ENCODE measurements at regions not wholly inside any gene's neighbourhood (a gene's known extent, or its start where the extent isn't known, plus 50 kb on each side); places are given as distances from the start of the nearest gene placed in this dataset.

DNA sequence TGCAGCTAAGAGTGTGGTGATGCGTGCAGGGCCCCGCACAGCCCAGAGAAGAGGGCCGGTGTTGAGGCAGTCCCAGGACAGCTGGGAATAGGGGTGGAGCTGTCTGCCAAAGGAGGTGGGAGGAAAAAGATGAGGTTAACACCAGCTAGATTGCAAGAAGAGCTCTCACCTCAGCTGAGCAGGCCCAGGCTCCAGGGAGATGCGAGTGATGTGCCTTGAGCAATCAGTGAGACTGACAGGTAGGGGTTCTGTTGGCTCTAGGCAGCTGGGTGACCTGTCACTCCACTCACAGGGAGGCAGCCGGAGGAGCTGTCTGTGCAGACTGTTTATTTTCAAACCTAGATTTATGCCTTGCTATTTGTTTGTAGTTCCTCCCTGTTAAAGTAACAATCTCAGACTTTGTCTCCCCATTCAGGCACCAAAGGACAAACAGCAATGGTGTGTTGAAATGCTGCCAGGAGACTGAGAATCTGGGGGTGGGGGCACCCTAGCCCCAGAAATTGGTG, 205.1 kb upstream of the CXCL12 start (continued):
- TF ChIP-seq, protein P1, sequence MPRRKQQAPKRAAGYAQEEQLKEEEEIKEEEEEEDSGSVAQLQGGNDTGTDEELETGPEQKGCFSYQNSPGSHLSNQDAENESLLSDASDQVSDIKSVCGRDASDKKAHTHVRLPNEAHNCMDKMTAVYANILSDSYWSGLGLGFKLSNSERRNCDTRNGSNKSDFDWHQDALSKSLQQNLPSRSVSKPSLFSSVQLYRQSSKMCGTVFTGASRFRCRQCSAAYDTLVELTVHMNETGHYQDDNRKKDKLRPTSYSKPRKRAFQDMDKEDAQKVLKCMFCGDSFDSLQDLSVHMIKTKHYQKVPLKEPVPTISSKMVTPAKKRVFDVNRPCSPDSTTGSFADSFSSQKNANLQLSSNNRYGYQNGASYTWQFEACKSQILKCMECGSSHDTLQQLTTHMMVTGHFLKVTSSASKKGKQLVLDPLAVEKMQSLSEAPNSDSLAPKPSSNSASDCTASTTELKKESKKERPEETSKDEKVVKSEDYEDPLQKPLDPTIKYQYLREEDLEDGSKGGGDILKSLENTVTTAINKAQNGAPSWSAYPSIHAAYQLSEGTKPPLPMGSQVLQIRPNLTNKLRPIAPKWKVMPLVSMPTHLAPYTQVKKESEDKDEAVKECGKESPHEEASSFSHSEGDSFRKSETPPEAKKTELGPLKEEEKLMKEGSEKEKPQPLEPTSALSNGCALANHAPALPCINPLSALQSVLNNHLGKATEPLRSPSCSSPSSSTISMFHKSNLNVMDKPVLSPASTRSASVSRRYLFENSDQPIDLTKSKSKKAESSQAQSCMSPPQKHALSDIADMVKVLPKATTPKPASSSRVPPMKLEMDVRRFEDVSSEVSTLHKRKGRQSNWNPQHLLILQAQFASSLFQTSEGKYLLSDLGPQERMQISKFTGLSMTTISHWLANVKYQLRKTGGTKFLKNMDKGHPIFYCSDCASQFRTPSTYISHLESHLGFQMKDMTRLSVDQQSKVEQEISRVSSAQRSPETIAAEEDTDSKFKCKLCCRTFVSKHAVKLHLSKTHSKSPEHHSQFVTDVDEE (CRISPR knock-in tag; IDR thresholded peaks at IDR 0.05): no peak
- TF ChIP-seq ARNTL (CRISPR knock-in tag; IDR thresholded peaks at IDR 0.05; ENCODE audit: borderline replicate concordance, low read depth): no peak
- TF ChIP-seq ISL1 (CRISPR knock-in tag; IDR thresholded peaks at IDR 0.05): no peak
- no peak for TF ChIP-seq ZNF8 (CRISPR knock-in tag; IDR thresholded peaks at IDR 0.05)
- TF ChIP-seq, protein P2, sequence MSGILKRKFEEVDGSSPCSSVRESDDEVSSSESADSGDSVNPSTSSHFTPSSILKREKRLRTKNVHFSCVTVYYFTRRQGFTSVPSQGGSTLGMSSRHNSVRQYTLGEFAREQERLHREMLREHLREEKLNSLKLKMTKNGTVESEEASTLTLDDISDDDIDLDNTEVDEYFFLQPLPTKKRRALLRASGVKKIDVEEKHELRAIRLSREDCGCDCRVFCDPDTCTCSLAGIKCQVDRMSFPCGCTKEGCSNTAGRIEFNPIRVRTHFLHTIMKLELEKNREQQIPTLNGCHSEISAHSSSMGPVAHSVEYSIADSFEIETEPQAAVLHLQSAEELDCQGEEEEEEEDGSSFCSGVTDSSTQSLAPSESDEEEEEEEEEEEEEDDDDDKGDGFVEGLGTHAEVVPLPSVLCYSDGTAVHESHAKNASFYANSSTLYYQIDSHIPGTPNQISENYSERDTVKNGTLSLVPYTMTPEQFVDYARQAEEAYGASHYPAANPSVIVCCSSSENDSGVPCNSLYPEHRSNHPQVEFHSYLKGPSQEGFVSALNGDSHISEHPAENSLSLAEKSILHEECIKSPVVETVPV (CRISPR knock-in tag; IDR thresholded peaks at IDR 0.05): no peak
- TF ChIP-seq GLIS3 (CRISPR knock-in tag; IDR thresholded peaks at IDR 0.05): no peak
- TF ChIP-seq BACH2 (CRISPR knock-in tag; IDR thresholded peaks at IDR 0.05; ENCODE audit: borderline replicate concordance): no peak
- TF ChIP-seq ZC3H10 (CRISPR knock-in tag; IDR thresholded peaks at IDR 0.05): no peak
- no peak for TF ChIP-seq CSDC2 (CRISPR knock-in tag; IDR thresholded peaks at IDR 0.05)

DNA sequence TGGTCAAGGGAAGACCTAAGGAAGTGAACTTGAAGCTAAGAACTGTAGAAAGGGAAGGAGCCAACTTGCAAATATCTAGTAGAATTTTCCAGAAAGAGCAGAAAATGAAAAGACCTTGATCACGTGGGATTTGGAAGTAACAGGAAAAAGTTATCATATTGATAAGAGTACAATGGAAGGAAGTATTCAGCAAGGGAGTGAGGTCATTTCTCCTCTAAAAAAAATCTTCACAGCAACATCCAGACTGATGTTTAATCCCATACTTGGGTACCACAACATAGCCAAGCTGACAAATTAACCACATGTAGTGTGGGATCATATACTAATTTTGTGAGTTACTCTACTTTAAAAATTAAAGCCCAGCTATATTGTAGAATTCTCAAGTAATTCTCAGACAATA, 207.0 kb upstream of the CXCL12 start:
- ATAC-seq: no peak
- no peak for TF ChIP-seq BACH2 (CRISPR knock-in tag; IDR thresholded peaks at IDR 0.05; ENCODE audit: borderline replicate concordance)
- no peak for TF ChIP-seq ZNF8 (CRISPR knock-in tag; IDR thresholded peaks at IDR 0.05)
- TF ChIP-seq CSDC2 (CRISPR knock-in tag; IDR thresholded peaks at IDR 0.05): no peak
- TF ChIP-seq, protein P3, sequence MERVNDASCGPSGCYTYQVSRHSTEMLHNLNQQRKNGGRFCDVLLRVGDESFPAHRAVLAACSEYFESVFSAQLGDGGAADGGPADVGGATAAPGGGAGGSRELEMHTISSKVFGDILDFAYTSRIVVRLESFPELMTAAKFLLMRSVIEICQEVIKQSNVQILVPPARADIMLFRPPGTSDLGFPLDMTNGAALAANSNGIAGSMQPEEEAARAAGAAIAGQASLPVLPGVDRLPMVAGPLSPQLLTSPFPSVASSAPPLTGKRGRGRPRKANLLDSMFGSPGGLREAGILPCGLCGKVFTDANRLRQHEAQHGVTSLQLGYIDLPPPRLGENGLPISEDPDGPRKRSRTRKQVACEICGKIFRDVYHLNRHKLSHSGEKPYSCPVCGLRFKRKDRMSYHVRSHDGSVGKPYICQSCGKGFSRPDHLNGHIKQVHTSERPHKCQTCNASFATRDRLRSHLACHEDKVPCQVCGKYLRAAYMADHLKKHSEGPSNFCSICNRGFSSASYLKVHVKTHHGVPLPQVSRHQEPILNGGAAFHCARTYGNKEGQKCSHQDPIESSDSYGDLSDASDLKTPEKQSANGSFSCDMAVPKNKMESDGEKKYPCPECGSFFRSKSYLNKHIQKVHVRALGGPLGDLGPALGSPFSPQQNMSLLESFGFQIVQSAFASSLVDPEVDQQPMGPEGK (CRISPR knock-in tag; IDR thresholded peaks at IDR 0.05; ENCODE audit: borderline replicate concordance): no peak
- TF ChIP-seq SNAI2 (CRISPR knock-in tag; IDR thresholded peaks at IDR 0.05): no peak

DNA sequence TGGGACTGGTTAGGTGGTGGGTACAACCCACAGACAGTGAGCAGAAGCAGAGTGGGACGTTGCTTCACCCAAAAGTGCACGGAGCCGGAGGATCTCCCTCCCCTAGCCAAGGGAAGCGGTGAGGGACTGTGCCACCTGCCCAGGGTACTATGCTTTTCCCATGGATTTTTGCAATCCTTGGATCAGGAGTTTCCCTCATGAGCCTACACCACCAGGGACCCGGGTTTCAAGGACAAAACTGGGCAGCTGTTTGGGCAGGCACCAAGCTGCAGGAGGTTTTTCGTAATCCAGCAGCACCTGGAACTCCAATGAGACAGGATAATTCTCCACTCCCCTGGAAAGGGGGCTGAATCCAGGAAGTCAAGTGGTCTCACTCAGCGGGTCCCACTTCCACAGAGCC, 209.1 kb upstream of the CXCL12 start:
- ATAC-seq: no peak
- TF ChIP-seq ZFP3 (CRISPR knock-in tag; IDR thresholded peaks at IDR 0.05): no peak
- TF ChIP-seq ZNF8 (CRISPR knock-in tag; IDR thresholded peaks at IDR 0.05): no peak
- TF ChIP-seq ESRRG (CRISPR knock-in tag; IDR thresholded peaks at IDR 0.05): no peak
- TF ChIP-seq ARNTL (CRISPR knock-in tag; IDR thresholded peaks at IDR 0.05; ENCODE audit: borderline replicate concordance, low read depth): no peak
- TF ChIP-seq PPARA (CRISPR knock-in tag; IDR thresholded peaks at IDR 0.05; ENCODE audit: borderline replicate concordance): no peak
- TF ChIP-seq TCF4 (CRISPR knock-in tag; IDR thresholded peaks at IDR 0.05; ENCODE audit: borderline replicate concordance): no peak

DNA sequence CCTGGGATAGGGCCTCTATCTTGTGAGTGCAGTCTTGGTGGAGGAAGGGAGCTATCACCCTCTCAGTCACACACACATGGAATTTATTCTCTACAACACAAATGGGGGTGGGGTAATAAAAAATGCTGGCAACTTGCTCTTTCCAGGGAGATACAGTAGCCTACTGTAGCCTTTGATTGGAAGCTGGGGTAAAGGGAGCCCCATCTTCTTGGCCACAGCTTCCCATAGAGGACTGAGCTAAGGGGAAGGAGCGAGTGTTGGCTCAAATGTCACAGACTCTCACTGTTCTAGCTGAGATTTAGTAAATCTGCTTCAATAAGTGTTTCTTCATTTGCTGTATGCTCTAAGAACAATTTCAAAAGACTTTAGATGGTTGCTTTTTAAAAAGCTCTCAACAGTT, 222.2 kb upstream of the CXCL12 start:
- ATAC-seq: no peak
- TF ChIP-seq, protein P4, sequence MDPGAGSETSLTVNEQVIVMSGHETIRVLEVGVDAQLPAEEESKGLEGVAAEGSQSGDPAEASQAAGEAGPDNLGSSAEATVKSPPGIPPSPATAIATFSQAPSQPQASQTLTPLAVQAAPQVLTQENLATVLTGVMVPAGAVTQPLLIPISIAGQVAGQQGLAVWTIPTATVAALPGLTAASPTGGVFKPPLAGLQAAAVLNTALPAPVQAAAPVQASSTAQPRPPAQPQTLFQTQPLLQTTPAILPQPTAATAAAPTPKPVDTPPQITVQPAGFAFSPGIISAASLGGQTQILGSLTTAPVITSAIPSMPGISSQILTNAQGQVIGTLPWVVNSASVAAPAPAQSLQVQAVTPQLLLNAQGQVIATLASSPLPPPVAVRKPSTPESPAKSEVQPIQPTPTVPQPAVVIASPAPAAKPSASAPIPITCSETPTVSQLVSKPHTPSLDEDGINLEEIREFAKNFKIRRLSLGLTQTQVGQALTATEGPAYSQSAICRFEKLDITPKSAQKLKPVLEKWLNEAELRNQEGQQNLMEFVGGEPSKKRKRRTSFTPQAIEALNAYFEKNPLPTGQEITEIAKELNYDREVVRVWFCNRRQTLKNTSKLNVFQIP (CRISPR knock-in tag; IDR thresholded peaks at IDR 0.05; ENCODE audit: borderline replicate concordance, low read depth): no peak
- TF ChIP-seq, protein P5, sequence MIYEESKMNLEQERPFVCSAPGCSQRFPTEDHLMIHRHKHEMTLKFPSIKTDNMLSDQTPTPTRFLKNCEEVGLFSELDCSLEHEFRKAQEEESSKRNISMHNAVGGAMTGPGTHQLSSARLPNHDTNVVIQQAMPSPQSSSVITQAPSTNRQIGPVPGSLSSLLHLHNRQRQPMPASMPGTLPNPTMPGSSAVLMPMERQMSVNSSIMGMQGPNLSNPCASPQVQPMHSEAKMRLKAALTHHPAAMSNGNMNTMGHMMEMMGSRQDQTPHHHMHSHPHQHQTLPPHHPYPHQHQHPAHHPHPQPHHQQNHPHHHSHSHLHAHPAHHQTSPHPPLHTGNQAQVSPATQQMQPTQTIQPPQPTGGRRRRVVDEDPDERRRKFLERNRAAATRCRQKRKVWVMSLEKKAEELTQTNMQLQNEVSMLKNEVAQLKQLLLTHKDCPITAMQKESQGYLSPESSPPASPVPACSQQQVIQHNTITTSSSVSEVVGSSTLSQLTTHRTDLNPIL (CRISPR knock-in tag; IDR thresholded peaks at IDR 0.05; ENCODE audit: low read depth): no peak
- TF ChIP-seq ZFP30 (CRISPR knock-in tag; IDR thresholded peaks at IDR 0.05): no peak
- no peak for TF ChIP-seq ARNTL (CRISPR knock-in tag; IDR thresholded peaks at IDR 0.05; ENCODE audit: borderline replicate concordance, low read depth)
- no peak for TF ChIP-seq ESRRG (CRISPR knock-in tag; IDR thresholded peaks at IDR 0.05)
- TF ChIP-seq ZNF70 (CRISPR knock-in tag; IDR thresholded peaks at IDR 0.05): no peak
- TF ChIP-seq ZNF8 (CRISPR knock-in tag; IDR thresholded peaks at IDR 0.05): no peak
- no peak for TF ChIP-seq ZNF565 (CRISPR knock-in tag; conservative IDR thresholded peaks at IDR 0.05; ENCODE audit: low read depth)
- TF ChIP-seq ZFP3 (CRISPR knock-in tag; IDR thresholded peaks at IDR 0.05): no peak
- TF ChIP-seq SNAI2 (CRISPR knock-in tag; IDR thresholded peaks at IDR 0.05): no peak
- TF ChIP-seq, protein P2 (CRISPR knock-in tag; IDR thresholded peaks at IDR 0.05): no peak
- no peak for TF ChIP-seq OSR1 (CRISPR knock-in tag; IDR thresholded peaks at IDR 0.05)
- no peak for TF ChIP-seq RARB (CRISPR knock-in tag; IDR thresholded peaks at IDR 0.05)
- TF ChIP-seq TCF4 (CRISPR knock-in tag; IDR thresholded peaks at IDR 0.05; ENCODE audit: borderline replicate concordance): no peak
- no peak for TF ChIP-seq ISL1 (CRISPR knock-in tag; IDR thresholded peaks at IDR 0.05)
- no peak for TF ChIP-seq CSDC2 (CRISPR knock-in tag; IDR thresholded peaks at IDR 0.05)
- TF ChIP-seq, protein P1 (CRISPR knock-in tag; IDR thresholded peaks at IDR 0.05): no peak

Measured in SK-N-SH treated with all-trans-retinoic acid at 6 μM for 48 hours (cell line).